ENCODE measurements at regions not wholly inside any gene's neighbourhood (a gene's known extent, or its start where the extent isn't known, plus 50 kb on each side); places are given as distances from the start of the nearest gene placed in this dataset.

- no peak overlapping the region for H3K4me3 ChIP-seq (ENCODE audit: low read depth, low read length)
- no peak for DNase-seq (ENCODE audit: low read depth)
- TF ChIP-seq CTCF (IDR thresholded peaks at IDR 0.05; ENCODE audit: low read depth, low read length) = no peak
These were observed 316.8 kb upstream of the CNTN5 start for GRCh38 chr11:98703779-98704556.

- TF ChIP-seq MYC (IDR thresholded peaks at IDR 0.05; ENCODE audit: low read depth, low read length) (no peak), MAX (IDR thresholded peaks at IDR 0.05; ENCODE audit: low read depth, low read length) (no peak), CTCF (IDR thresholded peaks at IDR 0.05; ENCODE audit: low read depth, low read length) (no peak)
- no peak overlapping the region for H3K4me3 ChIP-seq (ENCODE audit: low read depth, low read length)
- DNase-seq (ENCODE audit: low read depth) = no peak
These were observed 310.7 kb upstream of the CNTN5 start for GRCh38 chr11:98710026-98710425.

- DNase-seq (ENCODE audit: low read depth) = no peak
- H3K4me3 ChIP-seq (ENCODE audit: low read depth, low read length) = no peak overlapping the region
- no peak for TF ChIP-seq MAX (IDR thresholded peaks at IDR 0.05; ENCODE audit: low read depth, low read length)
These were observed 309.8 kb upstream of the CNTN5 start for GRCh38 chr11:98710986-98711385.

GRCh38 chr11:98720951-98721350 lies 299.8 kb upstream of the CNTN5 start:
- no peak overlapping the region for H3K4me3 ChIP-seq (ENCODE audit: low read depth, low read length)
- DNase-seq (ENCODE audit: low read depth) = no peak
- TF ChIP-seq MYC (IDR thresholded peaks at IDR 0.05; ENCODE audit: low read depth, low read length) = no peak

GRCh38 chr11:98725471-98725870 lies 295.3 kb upstream of the CNTN5 start:
- TF ChIP-seq CTCF (IDR thresholded peaks at IDR 0.05; ENCODE audit: low read depth, low read length) (no peak), MYC (IDR thresholded peaks at IDR 0.05; ENCODE audit: low read depth, low read length) (no peak)

GRCh38 chr11:98728421-98728820 lies 292.3 kb upstream of the CNTN5 start:
- no peak for DNase-seq (ENCODE audit: low read depth)
- H3K4me3 ChIP-seq (ENCODE audit: low read depth, low read length) = no peak overlapping the region
- no peak for TF ChIP-seq POLR2A (IDR thresholded peaks at IDR 0.05; ENCODE audit: extremely low read depth, insufficient read length)
- no peak for TF ChIP-seq MAX (IDR thresholded peaks at IDR 0.05; ENCODE audit: low read depth, low read length)
- TF ChIP-seq MYC (IDR thresholded peaks at IDR 0.05; ENCODE audit: low read depth, low read length) = no peak
- TF ChIP-seq CTCF (IDR thresholded peaks at IDR 0.05; ENCODE audit: low read depth, low read length) = no peak

More at GRCh38 chr11:98725471-98725870, 295.3 kb upstream of the CNTN5 start:
- no peak overlapping the region for H3K4me3 ChIP-seq (ENCODE audit: low read depth, low read length)
- DNase-seq (ENCODE audit: low read depth) = no peak

GRCh38 chr11:98729118-98729517 lies 291.6 kb upstream of the CNTN5 start:
- TF ChIP-seq POLR2A (IDR thresholded peaks at IDR 0.05; ENCODE audit: extremely low read depth, insufficient read length) = no peak
- TF ChIP-seq MAX (IDR thresholded peaks at IDR 0.05; ENCODE audit: low read depth, low read length) = no peak
- no peak for TF ChIP-seq CTCF (IDR thresholded peaks at IDR 0.05; ENCODE audit: low read depth, low read length)
- TF ChIP-seq MYC (IDR thresholded peaks at IDR 0.05; ENCODE audit: low read depth, low read length) = no peak

More at GRCh38 chr11:98729118-98729517, 291.6 kb upstream of the CNTN5 start:
- no peak overlapping the region for H3K4me3 ChIP-seq (ENCODE audit: low read depth, low read length)
- no peak for DNase-seq (ENCODE audit: low read depth)

All from NB4 (cell line).